ENCODE measurements at regions not wholly inside any gene's neighbourhood (a gene's known extent, or its start where the extent isn't known, plus 50 kb on each side); places are given as distances from the start of the nearest gene placed in this dataset.

DNA sequence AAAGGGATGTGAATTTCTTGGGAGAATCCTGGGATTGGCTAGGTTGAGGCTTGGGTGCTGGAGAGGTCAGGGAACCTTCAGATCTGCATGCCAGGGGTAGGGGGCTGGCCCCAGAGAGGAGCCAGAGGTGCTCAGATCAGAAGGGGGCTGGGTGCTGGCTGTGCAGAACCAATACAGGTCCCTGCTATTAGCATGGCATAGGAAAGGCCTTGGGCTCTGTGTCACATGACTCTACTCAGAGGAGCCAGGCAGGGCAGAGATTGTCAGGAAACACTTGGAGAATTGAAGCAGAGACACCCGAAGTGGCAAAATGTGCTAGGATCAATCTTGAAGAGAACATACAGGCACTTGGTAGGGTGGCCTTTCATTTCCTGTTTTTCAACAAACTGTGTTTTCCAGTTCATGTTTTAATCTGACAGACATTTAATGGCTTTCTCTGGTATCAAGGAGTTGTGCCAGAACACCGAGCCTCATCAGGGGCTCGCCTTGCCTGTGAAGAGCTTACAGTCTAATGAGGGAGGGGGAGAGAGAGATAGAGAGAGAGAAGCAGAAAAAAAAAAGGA lies 498.9 kb downstream of the RPS24 start:
- no peak for DNase-seq

DNA sequence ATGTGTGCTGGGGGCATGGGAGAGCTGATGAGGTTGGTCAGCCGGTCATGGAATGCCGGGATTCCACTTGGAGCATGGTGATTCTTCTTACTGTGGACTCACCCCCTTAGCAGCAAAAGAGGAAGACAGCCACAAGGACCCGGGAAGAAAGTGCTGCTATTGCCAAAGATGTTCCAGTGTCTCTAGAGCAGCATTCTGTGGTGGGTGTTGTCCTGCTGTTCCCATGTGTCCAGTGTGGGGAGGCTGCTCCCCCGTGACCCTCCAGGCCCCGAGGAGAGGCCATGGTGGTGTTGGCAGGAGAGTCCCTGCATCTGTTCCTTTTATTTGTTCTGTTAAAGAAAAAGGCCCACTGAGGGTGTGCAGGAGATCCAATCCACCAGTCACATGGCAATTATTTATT lies 499.4 kb downstream of the RPS24 start:
- DNase-seq = no peak

DNA sequence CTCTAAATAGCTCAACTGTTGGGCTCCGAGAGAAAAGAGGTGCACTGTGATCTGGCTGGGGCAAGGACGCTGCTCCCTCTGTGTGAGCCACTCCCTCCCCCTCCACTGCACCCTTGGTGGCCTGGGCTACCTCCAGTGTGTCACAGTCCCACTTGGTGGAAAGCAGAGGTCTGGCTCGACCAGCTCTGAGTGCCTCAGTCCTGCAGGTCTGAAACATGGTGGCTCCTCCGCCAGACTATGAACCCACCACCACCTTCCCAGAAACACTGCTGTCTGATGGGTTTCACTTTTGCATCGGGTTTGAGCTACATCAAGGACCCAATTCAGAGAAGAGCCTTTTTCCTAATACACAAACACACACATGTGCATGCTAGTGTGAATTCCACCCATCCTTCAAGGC lies 500.1 kb downstream of the RPS24 start:
- no peak for DNase-seq

GRCh38 chr10:78535716-78536218 lies 502.1 kb downstream of the RPS24 start:
- DNase-seq = no peak

DNA sequence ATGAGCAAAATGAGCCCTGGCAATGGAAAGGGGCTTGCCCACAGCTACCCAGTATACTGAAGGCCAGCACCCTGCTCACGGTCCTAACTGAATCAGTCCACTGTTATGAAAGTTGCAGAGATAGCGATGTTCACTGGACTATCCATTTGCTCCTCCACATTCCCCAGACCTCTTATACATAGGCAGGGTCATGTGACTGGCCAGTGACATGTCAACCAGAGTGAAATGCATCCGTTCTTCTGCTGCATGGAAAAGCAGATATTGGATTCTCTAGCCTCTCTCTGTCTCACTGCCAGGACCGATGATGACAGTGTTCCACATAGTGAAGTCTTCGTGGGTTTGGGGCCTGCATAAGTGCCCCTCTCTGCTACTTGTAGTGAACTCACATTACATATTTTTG lies 503.4 kb downstream of the RPS24 start:
- DNase-seq = no peak

- DNase-seq = no peak
These were observed 505.6 kb downstream of the RPS24 start for GRCh38 chr10:78539247-78539766.

- DNase-seq = no peak
These were observed 506.9 kb downstream of the RPS24 start for GRCh38 chr10:78540355-78541076.

GRCh38 chr10:78541481-78542140 lies 507.9 kb downstream of the RPS24 start:
- DNase-seq = no peak

GRCh38 chr10:78542141-78542489 lies 508.5 kb downstream of the RPS24 start:
- DNase-seq = no peak

DNA sequence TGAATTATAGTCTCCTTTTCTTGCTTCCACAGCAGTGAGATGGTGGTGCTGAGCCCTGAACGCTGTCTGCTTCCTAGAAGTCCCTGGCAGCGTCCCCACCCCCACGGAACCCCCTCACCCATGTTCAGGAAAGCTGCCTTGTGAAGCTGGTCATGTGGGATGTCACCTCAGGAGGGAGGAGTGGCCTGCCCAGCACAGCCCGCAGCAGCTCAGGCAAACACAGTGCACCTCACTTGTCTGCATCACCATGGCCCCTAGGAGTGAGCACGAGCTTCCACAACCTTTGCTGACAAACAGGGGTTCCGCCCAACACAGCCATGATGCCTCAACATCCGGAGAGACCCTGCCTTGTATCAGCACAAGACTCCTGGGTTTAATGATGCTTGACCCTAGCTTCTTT lies 508.9 kb downstream of the RPS24 start:
- DNase-seq = no peak

GRCh38 chr10:78543031-78543748 lies 509.5 kb downstream of the RPS24 start:
- DNase-seq = no peak

DNA sequence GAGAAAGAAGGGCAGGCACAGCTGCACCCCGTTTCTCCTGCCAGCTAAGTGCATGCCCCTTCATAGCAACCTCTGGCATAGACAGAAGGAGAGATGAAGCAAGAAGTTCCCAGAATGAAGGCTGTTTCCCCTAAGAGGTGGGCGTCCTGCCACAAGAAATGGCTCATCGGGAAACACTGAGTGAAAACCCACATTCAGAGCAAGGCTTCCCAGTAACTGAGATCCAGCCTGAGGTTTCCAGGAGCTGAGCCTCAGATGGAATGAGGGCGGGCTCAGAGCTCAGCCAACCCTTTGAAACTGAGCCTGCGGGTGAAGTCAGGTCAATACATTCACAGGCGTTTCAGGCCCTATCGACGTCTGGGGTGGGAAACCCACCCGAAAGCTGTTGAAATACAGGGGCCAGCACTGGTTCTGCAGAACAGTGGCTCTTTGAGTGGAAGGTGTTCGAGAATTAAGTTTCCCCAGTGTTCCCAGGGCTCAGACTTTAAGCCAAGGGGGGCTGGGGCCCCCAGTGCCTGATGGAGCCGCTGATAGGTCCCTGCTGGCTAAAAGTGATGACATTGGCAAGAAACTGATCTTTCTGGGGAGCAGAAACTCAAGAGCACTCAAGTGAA lies 510.2 kb downstream of the RPS24 start:
- DNase-seq = no peak

DNA sequence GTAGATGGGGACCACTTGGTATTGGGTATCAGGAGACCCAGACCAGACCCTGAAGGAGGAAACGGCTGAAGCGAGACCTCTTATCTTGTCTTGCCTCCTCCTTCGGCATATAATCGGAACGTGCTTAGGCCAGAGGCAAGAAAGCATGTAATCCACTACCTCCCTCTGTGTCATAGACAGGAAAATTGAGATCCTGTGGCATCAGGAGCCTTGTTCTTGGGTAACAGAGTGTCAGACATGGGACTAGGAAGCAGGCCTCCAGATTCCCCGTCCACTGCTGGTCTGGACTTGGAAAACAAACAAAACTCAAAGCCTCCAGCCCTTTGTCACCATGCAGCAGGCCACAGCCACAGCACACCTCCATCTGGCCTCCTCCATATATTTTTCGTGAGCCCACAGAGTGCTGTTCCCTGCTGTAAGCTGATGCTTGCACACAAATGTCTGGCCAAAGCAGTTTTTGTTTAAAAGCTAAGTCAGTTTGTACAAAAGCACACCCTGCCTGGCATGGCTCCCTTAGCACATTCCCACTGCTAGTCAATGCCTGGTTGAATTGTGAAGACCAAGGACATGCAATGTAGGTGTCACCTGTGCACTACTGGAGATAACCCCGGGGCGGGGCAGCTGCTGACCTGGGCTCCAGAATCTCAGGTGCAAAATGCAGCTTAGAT lies 510.9 kb downstream of the RPS24 start:
- DNase-seq = no peak

DNA sequence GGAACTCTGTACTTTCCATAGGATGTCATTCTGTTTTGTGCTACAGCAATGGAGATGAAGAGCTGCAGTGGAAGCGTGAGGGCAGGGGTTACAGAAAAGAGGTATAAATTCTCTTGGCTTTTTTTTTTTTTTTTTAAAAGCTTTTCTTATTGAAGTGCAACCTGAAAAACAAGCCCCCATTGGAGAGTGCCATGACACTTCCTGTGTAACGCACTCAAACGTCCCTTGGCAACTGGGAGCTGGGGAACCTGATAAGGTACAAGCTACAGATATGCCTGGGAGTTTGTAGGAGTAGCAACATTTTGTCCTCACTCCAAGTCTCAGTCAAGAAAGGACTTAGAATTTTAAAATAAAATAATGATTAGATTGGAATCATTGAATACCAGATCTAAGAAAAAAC lies 512.1 kb downstream of the RPS24 start:
- DNase-seq = no peak

DNA sequence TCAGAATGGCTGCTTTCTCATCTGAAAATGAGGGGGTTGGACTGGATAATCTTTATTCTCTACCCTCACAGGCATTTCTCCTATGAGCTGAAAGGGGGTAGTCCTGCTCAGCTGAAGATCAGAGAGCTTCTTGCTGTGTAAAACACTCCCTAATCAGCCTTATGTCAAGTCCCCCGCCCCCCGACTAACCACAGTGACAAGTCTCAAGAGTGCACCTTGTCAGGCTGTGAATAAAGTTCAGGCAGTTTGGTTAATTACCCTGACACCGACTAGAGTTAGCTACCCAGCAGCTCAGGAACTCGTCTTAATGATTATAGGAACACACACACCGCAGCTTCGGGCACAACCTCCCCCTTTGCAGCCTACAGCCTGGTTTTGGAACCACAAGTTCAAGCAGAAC lies 513.7 kb downstream of the RPS24 start:
- DNase-seq = no peak

- no peak for DNase-seq
These were observed 514.2 kb downstream of the RPS24 start for GRCh38 chr10:78547905-78548304.

GRCh38 chr10:78548369-78548768 lies 514.7 kb downstream of the RPS24 start:
- no peak for DNase-seq

DNA sequence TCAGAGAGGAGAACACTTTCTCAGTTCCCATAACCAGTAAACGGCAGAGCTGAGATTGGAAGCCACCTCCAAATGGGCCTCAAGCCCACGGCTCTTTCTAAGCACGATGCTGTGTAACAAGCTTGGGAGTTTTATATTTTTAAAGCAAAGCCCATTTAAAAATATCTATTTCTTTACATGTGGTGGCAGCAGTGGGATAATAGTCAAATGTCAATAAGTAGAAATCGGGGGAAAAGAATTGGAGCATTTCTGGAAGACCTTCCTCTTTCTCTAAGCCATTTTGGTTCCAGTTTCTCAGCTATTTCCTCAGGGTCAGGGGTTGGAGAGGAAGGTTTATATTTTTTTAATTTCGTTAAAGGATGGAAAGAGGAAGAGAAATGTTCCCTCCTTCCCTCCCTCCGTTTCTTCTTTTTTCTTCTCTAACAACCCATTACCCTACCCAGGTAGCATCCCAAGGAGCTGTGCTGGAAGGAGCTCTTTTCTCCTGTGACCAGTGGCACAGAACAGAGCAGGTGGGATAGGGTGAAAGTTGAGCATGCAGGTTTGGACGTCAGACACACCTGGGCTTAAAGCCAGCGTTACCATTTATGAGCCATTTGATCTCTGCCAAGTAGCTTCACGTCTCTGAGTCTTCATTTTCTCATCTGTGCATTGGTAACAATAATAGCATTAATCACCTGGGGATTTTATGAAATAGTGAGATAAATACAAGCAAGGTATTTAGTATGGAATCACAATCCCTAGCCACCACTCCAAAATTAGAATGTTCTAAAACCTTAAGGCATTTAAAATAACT lies 515.7 kb downstream of the RPS24 start:
- DNase-seq = peak; percentile 6

DNA sequence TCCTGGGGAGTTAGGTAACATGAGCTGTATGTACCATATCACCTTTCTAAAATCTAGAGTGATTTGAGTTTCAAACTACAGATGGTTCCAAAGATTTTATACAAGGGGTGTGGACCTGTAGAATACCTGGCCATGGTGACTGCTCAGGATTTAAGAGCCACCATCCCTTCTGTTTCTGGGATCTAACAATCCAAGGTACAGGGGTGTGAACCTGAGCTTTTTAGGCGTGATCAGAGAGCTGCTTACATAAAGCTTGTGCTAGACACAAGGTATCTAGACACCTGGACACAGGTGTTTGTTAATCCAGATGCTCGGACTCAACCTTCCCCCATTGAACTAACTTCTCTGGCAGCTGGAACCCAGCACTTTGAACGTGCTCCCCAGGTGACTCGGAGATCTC lies 516.4 kb downstream of the RPS24 start:
- DNase-seq = no peak

DNA sequence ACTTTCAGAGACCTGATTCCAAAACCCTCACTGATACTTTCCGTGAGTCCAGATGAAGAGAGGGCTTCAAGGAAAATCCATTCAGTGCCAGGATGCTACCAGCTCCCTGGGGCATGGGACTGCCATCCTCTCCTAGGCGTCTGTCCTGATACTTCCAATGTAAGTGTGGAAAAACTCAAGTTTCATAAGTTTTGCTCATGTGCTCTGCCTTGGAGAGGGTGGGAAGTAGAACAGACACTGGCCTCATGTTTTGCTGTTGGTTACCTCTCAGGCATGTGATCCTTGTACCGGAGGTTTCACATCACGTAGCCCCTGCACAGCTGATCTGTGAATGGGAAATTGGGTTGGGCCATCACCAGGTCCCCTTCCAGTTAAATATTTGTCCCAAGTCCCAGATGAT lies 517.1 kb downstream of the RPS24 start:
- DNase-seq = no peak

GRCh38 chr10:78551184-78552005 lies 517.4 kb upstream of the ZMIZ1 start:
- peak; percentile 13 for DNase-seq

All from NCI-H526 treated with DMSO at 0.1 percent for 48 hours (cell line).